Stimulated activated naive CD8-positive, alpha-beta T cell treated with anti-CD3 and anti-CD28 coated beads, Interleukin-15, Interleukin-2, amounts not matched to agents 100 ng/mL and 50 ng/mL, for 24 hours (primary cell): ENCODE measurements at regions not wholly inside any gene's neighbourhood (a gene's known extent, or its start where the extent isn't known, plus 50 kb on each side); places are given as distances from the start of the nearest gene placed in this dataset.
"Not testable (repeated sequence)": the region's sequence is repeated elsewhere in the genome, so short reads cannot be mapped to it uniquely, and the experiment has no call there.

ENCODE experiments used
- H3K27ac Mint-ChIP-seq: one replicate; pipeline ENCODE4 v1.8.0; 2021; ENCODE audit warnings: mild to moderate bottlenecking, mixed read lengths
- H3K27me3 Mint-ChIP-seq: one replicate; pipeline ENCODE4 v1.8.0; 2021; ENCODE audit warnings: mixed read lengths
- H3K36me3 Mint-ChIP-seq: one replicate; pipeline ENCODE4 v1.8.0; 2021; ENCODE audit warnings: low read depth, mixed read lengths
- H3K4me1 Mint-ChIP-seq: one replicate; pipeline ENCODE4 v1.8.0; 2021; ENCODE audit warnings: low read depth, mixed read lengths
- H3K4me3 Mint-ChIP-seq: one replicate; pipeline ENCODE4 v1.8.0; 2021; ENCODE audit warnings: mild to moderate bottlenecking, mixed read lengths
- H3K9me3 Mint-ChIP-seq: one replicate; pipeline ENCODE4 v1.8.0; 2021; ENCODE audit warnings: mixed read lengths

DNA sequence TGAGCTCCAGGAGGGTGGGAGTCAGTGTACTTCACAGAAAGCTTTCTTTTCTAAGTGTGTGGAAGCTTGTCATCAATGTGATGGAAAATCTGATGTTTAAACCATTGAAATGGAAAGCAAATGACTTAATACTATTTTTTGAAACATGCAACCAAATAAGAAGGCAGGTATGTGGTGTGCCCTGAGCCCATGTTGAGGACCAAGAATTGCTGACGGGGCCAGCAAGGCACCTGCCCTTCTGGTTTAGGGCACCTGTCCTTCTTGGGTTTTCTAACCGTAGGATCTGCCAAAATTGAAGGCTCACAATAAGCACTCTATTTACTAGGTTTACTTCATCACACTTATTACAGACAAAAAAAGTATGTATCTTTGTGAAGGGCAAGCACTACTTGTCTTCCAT is 537.7 kb downstream of the SOCS6 start:
- Mint-ChIP-seq H3K4me1 (no peaks in the 10 kb centered on the region), H3K36me3 (no peaks in the 10 kb centered on the region), H3K27ac (no peak overlapping the region), H3K9me3 (no peaks in the 10 kb centered on the region), H3K27me3 (no peaks in the 10 kb centered on the region), H3K4me3 (no peak overlapping the region)

DNA sequence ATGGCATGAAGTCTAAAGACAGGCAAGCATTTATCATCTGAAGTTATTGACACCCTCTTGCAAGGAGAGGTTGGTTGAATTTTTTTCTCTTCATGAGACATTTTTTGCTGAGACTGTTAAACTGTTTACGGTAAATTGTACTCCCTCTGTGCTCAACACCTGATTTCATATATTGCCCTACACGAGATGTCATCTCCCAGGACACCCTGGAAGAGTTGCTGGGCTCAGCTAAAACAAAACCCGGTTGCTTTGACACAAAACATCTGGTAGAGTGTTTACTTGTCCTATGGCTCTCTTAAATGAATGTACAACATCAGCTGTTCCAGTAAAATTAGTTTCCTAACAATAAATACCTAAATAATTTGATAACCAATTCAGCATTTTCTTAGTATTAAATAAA is 533.8 kb downstream of the SOCS6 start:
- Mint-ChIP-seq H3K36me3 (no peaks in the 10 kb centered on the region), H3K27ac (no peak overlapping the region)

GRCh38 chr18:70822117-70822516 is 533.3 kb downstream of the SOCS6 start:
- H3K36me3 Mint-ChIP-seq = no peaks in the 10 kb centered on the region
- H3K4me3 Mint-ChIP-seq = no peak overlapping the region
- H3K27ac Mint-ChIP-seq = no peak overlapping the region
- no peaks in the 10 kb centered on the region for H3K4me1 Mint-ChIP-seq
- no peaks in the 10 kb centered on the region for H3K27me3 Mint-ChIP-seq
- H3K9me3 Mint-ChIP-seq = no peaks in the 10 kb centered on the region

More for the DNA sequence above, 533.8 kb downstream of the SOCS6 start:
- Mint-ChIP-seq H3K9me3 (no peaks in the 10 kb centered on the region), H3K27me3 (no peaks in the 10 kb centered on the region), H3K4me1 (no peaks in the 10 kb centered on the region), H3K4me3 (no peak overlapping the region)

DNA sequence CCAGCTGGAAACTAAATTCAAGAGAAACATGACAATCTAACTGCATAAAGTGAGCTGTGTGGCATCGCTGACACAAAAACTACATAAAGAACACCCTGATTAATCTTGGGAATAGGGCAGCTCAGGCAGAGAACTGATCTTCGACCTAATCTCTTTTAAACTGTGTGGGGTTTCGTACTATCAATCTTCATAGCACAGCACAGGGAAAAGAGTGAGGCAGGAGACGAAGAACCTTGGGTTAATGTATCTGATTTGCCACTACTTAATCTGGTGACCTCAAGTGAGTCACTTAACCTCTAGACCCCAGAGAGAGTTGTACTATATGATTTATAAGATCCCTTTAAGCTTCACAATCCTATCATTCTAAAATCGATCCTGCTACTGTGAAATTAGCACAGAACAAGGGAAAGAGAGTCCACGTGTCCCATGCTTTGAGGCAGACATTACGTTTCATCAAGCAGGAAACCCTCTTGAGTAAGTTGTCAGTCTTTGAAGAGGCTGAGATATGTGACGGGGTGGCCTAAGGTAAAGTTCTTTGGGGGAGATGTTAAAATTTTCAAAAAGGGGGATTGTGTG is 519.7 kb downstream of the SOCS6 start:
- Mint-ChIP-seq H3K27me3 (no peaks in the 10 kb centered on the region), H3K4me1 (no peaks in the 10 kb centered on the region), H3K36me3 (no peaks in the 10 kb centered on the region), H3K27ac (no peak overlapping the region), H3K4me3 (no peak overlapping the region), H3K9me3 (peaks cover 13% of the 10 kb centered on the region)

DNA sequence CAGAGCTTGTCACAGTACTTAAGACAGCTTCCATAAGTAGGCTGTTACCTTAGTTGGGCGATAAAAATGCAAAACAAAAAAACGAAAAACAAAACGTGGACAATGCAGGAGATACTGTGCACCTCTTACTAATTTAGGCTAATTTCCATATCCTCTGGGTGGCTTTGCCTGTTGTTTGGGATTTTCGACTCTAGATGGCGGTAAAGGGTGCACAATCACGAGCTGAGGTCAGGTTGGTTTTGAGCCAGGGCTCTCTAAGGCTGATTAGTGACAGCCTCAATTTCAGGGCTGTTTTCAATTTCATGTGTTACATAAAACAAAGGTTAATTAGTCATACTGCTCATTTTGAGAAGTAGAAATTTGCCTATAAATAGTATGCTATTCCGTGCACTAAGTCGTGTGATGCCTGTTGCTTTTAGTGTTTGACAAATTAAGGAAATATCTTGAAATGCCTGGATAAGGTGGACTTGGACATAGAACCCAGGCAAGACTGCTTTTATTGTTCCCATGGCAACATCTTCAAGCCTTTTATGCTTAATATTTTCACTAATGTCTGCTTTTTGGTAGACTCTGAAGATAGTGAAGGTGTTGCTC is 493.1 kb downstream of the SOCS6 start:
- Mint-ChIP-seq H3K9me3 (no peaks in the 10 kb centered on the region), H3K4me1 (peaks cover 12% of the 10 kb centered on the region), H3K36me3 (no peaks in the 10 kb centered on the region), H3K27me3 (no peaks in the 10 kb centered on the region), H3K27ac (no peak overlapping the region), H3K4me3 (no peak overlapping the region)

DNA sequence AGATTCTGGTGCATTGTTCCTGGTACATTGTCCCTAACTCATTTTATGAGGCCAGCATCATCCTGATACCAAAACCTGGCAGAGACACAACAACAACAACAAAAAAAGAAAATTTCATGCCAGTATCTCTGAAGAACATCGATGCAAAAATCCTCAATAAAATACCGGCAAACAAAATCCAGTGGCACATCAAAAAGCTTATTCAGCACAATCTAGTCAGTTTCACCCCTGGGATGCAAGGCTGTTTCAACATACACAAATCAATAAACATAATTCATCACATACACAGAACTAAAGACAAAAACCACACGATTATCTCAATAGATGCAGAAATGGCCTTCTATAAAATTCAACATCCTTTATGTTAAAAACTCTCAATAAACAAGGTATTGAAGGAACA is 477.4 kb downstream of the SOCS6 start:
- not testable (repeated sequence) for H3K9me3 Mint-ChIP-seq, H3K27me3 Mint-ChIP-seq, H3K36me3 Mint-ChIP-seq, H3K27ac Mint-ChIP-seq, H3K4me1 Mint-ChIP-seq, H3K4me3 Mint-ChIP-seq

GRCh38 chr18:70762812-70763211 is 474.0 kb downstream of the SOCS6 start:
- Mint-ChIP-seq H3K4me3 (no peak overlapping the region), H3K27me3 (no peaks in the 10 kb centered on the region), H3K4me1 (peaks cover 4% of the 10 kb centered on the region), H3K9me3 (peaks cover 7% of the 10 kb centered on the region), H3K27ac (no peak overlapping the region), H3K36me3 (no peaks in the 10 kb centered on the region)

DNA sequence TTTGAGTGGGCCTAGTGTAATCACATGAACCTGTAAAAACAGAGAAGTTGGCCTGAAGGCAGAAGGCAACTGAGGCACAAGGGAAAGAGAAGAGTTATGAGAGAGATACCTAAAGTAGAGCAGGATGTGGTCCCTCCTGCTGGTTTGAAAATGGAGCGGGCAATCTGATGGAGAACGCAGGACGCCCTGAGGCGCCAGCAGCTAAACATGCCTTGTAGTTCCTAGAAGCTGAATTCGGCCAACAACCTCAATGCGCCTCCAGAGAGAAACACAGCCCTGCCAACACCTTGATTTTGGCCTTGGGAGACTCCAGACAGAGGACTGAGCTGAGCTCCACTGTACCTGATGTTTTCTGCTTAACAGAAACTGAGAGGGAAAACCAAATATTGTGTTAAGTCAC is 469.9 kb downstream of the SOCS6 start:
- Mint-ChIP-seq H3K4me3 (no peak overlapping the region), H3K27ac (no peak overlapping the region), H3K27me3 (no peaks in the 10 kb centered on the region), H3K36me3 (peaks cover 3% of the 10 kb centered on the region), H3K9me3 (peaks cover 20% of the 10 kb centered on the region), H3K4me1 (no peaks in the 10 kb centered on the region)

- H3K4me1 Mint-ChIP-seq = no peaks in the 10 kb centered on the region
- H3K36me3 Mint-ChIP-seq = peaks cover 10% of the 10 kb centered on the region
- H3K4me3 Mint-ChIP-seq = no peak overlapping the region
- peaks cover 24% of the 10 kb centered on the region for H3K9me3 Mint-ChIP-seq
- H3K27me3 Mint-ChIP-seq = no peaks in the 10 kb centered on the region
- no peak overlapping the region for H3K27ac Mint-ChIP-seq
These were observed 465.6 kb downstream of the SOCS6 start for GRCh38 chr18:70754486-70754885.

DNA sequence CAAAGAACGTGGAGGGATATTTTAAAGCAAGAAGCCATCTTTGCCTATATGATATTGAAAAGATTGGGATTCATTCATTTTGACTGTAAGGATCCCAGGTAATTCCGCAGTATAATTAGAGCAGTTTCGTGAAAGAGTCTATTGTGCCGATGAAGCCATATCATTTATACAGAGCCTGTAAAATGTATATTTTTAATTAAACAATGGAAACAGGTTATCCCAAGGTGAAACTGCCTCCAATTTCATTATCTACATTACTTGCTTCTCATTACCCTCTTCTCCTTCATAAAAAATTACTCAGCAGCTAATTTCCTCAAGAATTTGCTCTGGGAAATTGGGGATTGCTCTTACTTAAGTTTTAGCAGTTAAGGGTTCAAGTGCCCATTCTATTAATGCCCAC is 444.1 kb downstream of the SOCS6 start:
- no peaks in the 10 kb centered on the region for H3K27me3 Mint-ChIP-seq
- no peak overlapping the region for H3K4me3 Mint-ChIP-seq
- H3K27ac Mint-ChIP-seq = no peak overlapping the region
- peaks cover 10% of the 10 kb centered on the region for H3K9me3 Mint-ChIP-seq
- peaks cover 3% of the 10 kb centered on the region for H3K36me3 Mint-ChIP-seq
- H3K4me1 Mint-ChIP-seq = no peaks in the 10 kb centered on the region

GRCh38 chr18:70732188-70732587 is 443.3 kb downstream of the SOCS6 start:
- Mint-ChIP-seq H3K4me1 (no peaks in the 10 kb centered on the region), H3K9me3 (peaks cover 8% of the 10 kb centered on the region), H3K27me3 (no peaks in the 10 kb centered on the region), H3K4me3 (no peak overlapping the region), H3K27ac (no peak overlapping the region), H3K36me3 (peaks cover 3% of the 10 kb centered on the region)

DNA sequence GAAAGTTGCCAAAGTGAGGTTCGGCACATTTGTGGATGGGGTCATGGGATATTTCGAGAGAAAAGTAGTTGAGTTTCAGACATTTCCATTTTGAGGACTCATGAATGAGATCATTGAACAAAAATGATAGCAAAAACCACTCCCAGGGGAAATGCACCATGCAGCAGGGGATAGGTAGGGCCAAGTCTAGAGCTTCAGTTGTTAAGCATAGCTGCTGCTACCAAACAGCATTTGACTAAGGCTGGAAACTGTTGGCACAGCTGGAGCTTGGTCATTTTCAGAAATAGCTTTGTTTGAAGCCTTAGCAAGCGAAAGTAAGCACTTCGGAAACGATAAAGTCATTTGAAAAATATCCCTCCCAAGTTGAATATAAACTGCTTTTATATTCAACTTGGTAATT is 431.8 kb downstream of the SOCS6 start:
- Mint-ChIP-seq H3K27me3 (no peaks in the 10 kb centered on the region), H3K36me3 (no peaks in the 10 kb centered on the region), H3K4me3 (no peak overlapping the region), H3K9me3 (peaks cover 4% of the 10 kb centered on the region), H3K4me1 (no peaks in the 10 kb centered on the region), H3K27ac (no peak overlapping the region)

DNA sequence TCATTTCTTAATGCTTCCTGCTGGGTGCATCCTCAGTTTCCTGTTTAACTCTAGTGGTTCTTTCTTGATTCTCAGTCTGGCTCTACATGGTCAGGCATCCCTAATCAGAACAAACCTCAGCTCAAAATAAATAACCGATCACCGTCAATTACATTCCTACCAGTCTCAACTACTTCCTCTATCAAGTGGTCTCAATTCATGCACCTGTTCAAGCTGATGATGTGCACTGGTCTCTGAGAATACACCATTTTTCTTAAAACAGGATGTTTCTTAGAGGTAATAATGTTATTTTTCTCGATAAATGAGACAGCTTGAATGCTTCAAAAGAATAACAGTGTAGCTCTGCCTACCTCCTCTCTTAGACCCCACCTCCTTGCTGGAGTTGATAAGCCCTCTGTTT is 420.9 kb downstream of the SOCS6 start:
- Mint-ChIP-seq H3K27ac (no peak overlapping the region), H3K27me3 (no peaks in the 10 kb centered on the region), H3K36me3 (peaks cover 4% of the 10 kb centered on the region), H3K4me3 (no peak overlapping the region), H3K4me1 (no peaks in the 10 kb centered on the region), H3K9me3 (peaks cover 20% of the 10 kb centered on the region)

GRCh38 chr18:70709144-70709543 is 420.3 kb downstream of the SOCS6 start:
- Mint-ChIP-seq H3K4me3 (no peak overlapping the region), H3K4me1 (no peaks in the 10 kb centered on the region), H3K9me3 (peaks cover 18% of the 10 kb centered on the region), H3K27me3 (no peaks in the 10 kb centered on the region), H3K27ac (no peak overlapping the region), H3K36me3 (peaks cover 4% of the 10 kb centered on the region)

- no peaks in the 10 kb centered on the region for H3K36me3 Mint-ChIP-seq
- H3K4me3 Mint-ChIP-seq = no peak overlapping the region
- no peak overlapping the region for H3K27ac Mint-ChIP-seq
- peaks cover 10% of the 10 kb centered on the region for H3K9me3 Mint-ChIP-seq
- H3K4me1 Mint-ChIP-seq = no peaks in the 10 kb centered on the region
- no peaks in the 10 kb centered on the region for H3K27me3 Mint-ChIP-seq
These were observed 417.1 kb downstream of the SOCS6 start for GRCh38 chr18:70705831-70706416.

DNA sequence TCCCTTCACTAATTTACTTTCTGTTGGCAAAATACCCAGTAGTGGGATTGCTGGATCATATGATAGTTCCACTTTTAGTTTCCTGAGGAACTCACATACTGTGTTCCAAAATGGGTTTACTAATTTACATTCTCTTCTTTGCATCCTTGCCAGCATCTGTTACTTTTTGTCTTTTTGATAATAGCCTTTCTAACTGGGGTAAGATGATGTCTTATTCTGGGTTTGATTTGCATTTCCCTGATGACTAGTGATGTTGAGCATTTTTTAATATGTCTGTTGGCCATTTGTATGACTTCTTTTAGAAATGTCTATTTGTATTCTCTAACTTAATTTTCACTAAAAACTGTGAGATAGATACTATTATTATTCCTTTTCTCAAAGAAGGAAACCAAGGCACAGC is 411.7 kb downstream of the SOCS6 start:
- Mint-ChIP-seq H3K27ac (no peak overlapping the region), H3K27me3 (no peaks in the 10 kb centered on the region), H3K4me3 (no peak overlapping the region), H3K36me3 (peaks cover 4% of the 10 kb centered on the region), H3K4me1 (no peaks in the 10 kb centered on the region), H3K9me3 (peaks cover 19% of the 10 kb centered on the region)
